Hepatocyte (in vitro differentiated cells): ENCODE measurements at regions not wholly inside any gene's neighbourhood (a gene's known extent, or its start where the extent isn't known, plus 50 kb on each side); places are given as distances from the start of the nearest gene placed in this dataset.

ENCODE experiments used
- EZH2 ChIP-seq: fragments of 200-600 bp; sonication (generic); IDR thresholded peaks from 2 replicates; pipeline ENCODE4 v1.6.1; 2016; ENCODE audit warnings: antibody characterized with exemption, mild to moderate bottlenecking, borderline replicate concordance
- TF ChIP-seq, protein P1 (sequence below): fragments of 200-600 bp; sonication (generic); IDR thresholded peaks from 2 replicates; pipeline ENCODE4 v1.5.1; 2016; ENCODE audit warnings: antibody characterized with exemption, mild to moderate bottlenecking; ENCODE audit not compliant: poor library complexity

DNA sequence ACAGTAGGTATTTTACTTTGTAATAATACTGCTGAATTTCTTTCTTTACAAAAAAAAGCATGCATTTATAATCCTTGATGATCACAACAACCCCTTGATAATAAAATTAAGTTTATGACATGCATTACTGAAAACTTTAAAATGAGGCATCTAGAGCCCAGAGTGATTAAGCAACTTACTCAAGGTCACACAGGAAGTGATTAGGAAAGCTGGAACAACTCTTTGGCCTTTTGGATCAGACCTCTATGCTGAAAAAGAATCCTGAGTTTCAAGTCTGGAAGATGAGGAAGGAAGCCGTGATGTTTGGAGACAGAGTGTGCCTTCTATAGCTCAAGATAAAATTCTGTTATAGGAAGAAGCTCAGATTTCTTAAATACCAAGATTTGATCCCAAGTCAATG lies 105.0 kb upstream of the ATP8B1 start:
- TF ChIP-seq, protein P1, sequence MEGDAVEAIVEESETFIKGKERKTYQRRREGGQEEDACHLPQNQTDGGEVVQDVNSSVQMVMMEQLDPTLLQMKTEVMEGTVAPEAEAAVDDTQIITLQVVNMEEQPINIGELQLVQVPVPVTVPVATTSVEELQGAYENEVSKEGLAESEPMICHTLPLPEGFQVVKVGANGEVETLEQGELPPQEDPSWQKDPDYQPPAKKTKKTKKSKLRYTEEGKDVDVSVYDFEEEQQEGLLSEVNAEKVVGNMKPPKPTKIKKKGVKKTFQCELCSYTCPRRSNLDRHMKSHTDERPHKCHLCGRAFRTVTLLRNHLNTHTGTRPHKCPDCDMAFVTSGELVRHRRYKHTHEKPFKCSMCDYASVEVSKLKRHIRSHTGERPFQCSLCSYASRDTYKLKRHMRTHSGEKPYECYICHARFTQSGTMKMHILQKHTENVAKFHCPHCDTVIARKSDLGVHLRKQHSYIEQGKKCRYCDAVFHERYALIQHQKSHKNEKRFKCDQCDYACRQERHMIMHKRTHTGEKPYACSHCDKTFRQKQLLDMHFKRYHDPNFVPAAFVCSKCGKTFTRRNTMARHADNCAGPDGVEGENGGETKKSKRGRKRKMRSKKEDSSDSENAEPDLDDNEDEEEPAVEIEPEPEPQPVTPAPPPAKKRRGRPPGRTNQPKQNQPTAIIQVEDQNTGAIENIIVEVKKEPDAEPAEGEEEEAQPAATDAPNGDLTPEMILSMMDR: no peak
- TF ChIP-seq EZH2: no peak
